ENCODE measurements at regions not wholly inside any gene's neighbourhood (a gene's known extent, or its start where the extent isn't known, plus 50 kb on each side); places are given as distances from the start of the nearest gene placed in this dataset.

- H3K4me3 ChIP-seq (ENCODE audit: low read depth, low read length) = no peak overlapping the region
- DNase-seq (ENCODE audit: low read depth) = no peak
- no peak for TF ChIP-seq CTCF (IDR thresholded peaks at IDR 0.05; ENCODE audit: insufficient read depth, low read length)
These were observed 959.2 kb upstream of the GJE1 start for GRCh38 chr6:141173529-141173928.

GRCh38 chr6:141169419-141169818 is 963.3 kb upstream of the GJE1 start:
- no peak for TF ChIP-seq CTCF (IDR thresholded peaks at IDR 0.05; ENCODE audit: insufficient read depth, low read length)

GRCh38 chr6:141167945-141168344 is 964.8 kb upstream of the GJE1 start:
- DNase-seq (ENCODE audit: low read depth) = no peak
- no peak overlapping the region for H3K4me3 ChIP-seq (ENCODE audit: low read depth, low read length)
- TF ChIP-seq CTCF (IDR thresholded peaks at IDR 0.05; ENCODE audit: insufficient read depth, low read length) = no peak

More at GRCh38 chr6:141169419-141169818, 963.3 kb upstream of the GJE1 start:
- peak; percentile 65 for DNase-seq (ENCODE audit: low read depth)
- no peak overlapping the region for H3K4me3 ChIP-seq (ENCODE audit: low read depth, low read length)

- TF ChIP-seq CTCF (IDR thresholded peaks at IDR 0.05; ENCODE audit: insufficient read depth, low read length) = no peak
- DNase-seq (ENCODE audit: low read depth) = no peak
- H3K4me3 ChIP-seq (ENCODE audit: low read depth, low read length) = no peak overlapping the region
These were observed 967.6 kb upstream of the GJE1 start for GRCh38 chr6:141165002-141165665.

- no peak overlapping the region for H3K4me3 ChIP-seq (ENCODE audit: low read depth, low read length)
- TF ChIP-seq CTCF (IDR thresholded peaks at IDR 0.05; ENCODE audit: insufficient read depth, low read length) = no peak
- DNase-seq (ENCODE audit: low read depth) = no peak
These were observed 968.5 kb upstream of the GJE1 start for GRCh38 chr6:141164042-141164743.

GRCh38 chr6:141163107-141163506 is 969.6 kb upstream of the GJE1 start:
- TF ChIP-seq CTCF (IDR thresholded peaks at IDR 0.05; ENCODE audit: insufficient read depth, low read length) = no peak
- H3K4me3 ChIP-seq (ENCODE audit: low read depth, low read length) = no peak overlapping the region
- DNase-seq (ENCODE audit: low read depth) = no peak
